Ishikawa (cell line): ENCODE measurements at regions not wholly inside any gene's neighbourhood (a gene's known extent, or its start where the extent isn't known, plus 50 kb on each side); places are given as distances from the start of the nearest gene placed in this dataset.

Experiments
- CEBPB ChIP-seq: IDR thresholded peaks from 2 replicates; pipeline ENCODE4 v1.6.1; 2012
- CREB1 ChIP-seq: IDR thresholded peaks from 2 replicates; pipeline ENCODE4 v1.6.1; 2012; ENCODE audit warnings: low read depth
- EGR1 ChIP-seq: IDR thresholded peaks from 2 replicates; pipeline ENCODE4 v1.6.1; 2012
- MAX ChIP-seq: IDR thresholded peaks from 2 replicates; pipeline ENCODE4 v1.6.1; 2012
- RAD21 ChIP-seq: IDR thresholded peaks from 2 replicates; pipeline ENCODE4 v1.6.1; 2012; ENCODE audit warnings: low read depth
- REST ChIP-seq: IDR thresholded peaks from 2 replicates; pipeline ENCODE4 v1.6.1; 2012; ENCODE audit warnings: low read depth, mild to moderate bottlenecking
- USF1 ChIP-seq: IDR thresholded peaks from 2 replicates; pipeline ENCODE4 v1.6.1; 2012
- YY1 ChIP-seq: IDR thresholded peaks from 2 replicates; pipeline ENCODE4 v1.6.1; 2012; ENCODE audit warnings: low read depth

- TF ChIP-seq RAD21, result no peak
- no peak for TF ChIP-seq REST
- no peak for TF ChIP-seq CEBPB
- no peak for TF ChIP-seq MAX
- no peak for TF ChIP-seq CREB1
- no peak for TF ChIP-seq YY1
- no peak for TF ChIP-seq EGR1
- no peak for TF ChIP-seq USF1
These were observed 292.3 kb upstream of the CADM2 start for GRCh38 chr3:84666468-84666867.
